BE2C (cell line): ENCODE measurements at regions not wholly inside any gene's neighbourhood (a gene's known extent, or its start where the extent isn't known, plus 50 kb on each side); places are given as distances from the start of the nearest gene placed in this dataset.

ENCODE experiments used
- DNase-seq: peaks from one replicate; pipeline ENCODE4 v3.0.0-alpha.2; 2020
- H3K27me3 ChIP-seq: fragments of 250-450 bp; sonication (Bioruptor Pico); 2 replicates; pipeline ENCODE4 v1.5.1; 2020; ENCODE audit warnings: mild to moderate bottlenecking
- H3K36me3 ChIP-seq: fragments of 250-450 bp; sonication (Bioruptor Pico); 2 replicates; pipeline ENCODE4 v1.5.1; 2020; ENCODE audit warnings: mild to moderate bottlenecking
- H3K4me1 ChIP-seq: fragments of 250-450 bp; sonication (Bioruptor Pico); 2 replicates; pipeline ENCODE4 v1.5.1; 2020
- H3K4me3 ChIP-seq: 2 replicates; pipeline ENCODE4 v1.5.1; 2011; ENCODE audit warnings: low read depth, low read length
- H3K9me3 ChIP-seq: fragments of 250-450 bp; sonication (Bioruptor Pico); 2 replicates; pipeline ENCODE4 v1.5.1; 2020
- TF ChIP-seq, protein P1 (sequence below): IDR thresholded peaks from 2 replicates; pipeline ENCODE4 v1.5.1; 2012; ENCODE audit warnings: mild to moderate bottlenecking, low read depth, low read length

DNA sequence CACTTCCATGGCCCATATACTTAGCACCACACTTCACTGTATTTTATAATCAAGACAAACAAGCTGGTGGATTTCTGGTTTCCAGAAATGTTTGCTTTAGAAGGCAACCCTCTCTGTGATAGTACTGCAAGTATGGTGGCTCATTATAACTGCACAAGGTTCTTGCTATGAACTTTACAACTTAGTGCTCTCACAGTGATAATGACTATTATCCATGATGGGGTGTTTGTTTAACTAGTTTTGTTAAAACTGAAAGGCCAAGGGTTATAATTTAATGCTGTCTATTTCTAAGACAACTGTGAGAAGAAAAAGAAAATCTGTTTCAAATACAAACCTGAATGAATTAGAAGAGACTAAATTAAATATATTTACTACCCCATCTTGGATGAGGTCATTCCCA, 903.2 kb downstream of the ADGRL2 start:
- H3K9me3 ChIP-seq = no peaks in the 10 kb centered on the region
- no peak for DNase-seq
- H3K4me3 ChIP-seq = no peak overlapping the region
- no peaks in the 10 kb centered on the region for H3K27me3 ChIP-seq
- TF ChIP-seq, protein P1, sequence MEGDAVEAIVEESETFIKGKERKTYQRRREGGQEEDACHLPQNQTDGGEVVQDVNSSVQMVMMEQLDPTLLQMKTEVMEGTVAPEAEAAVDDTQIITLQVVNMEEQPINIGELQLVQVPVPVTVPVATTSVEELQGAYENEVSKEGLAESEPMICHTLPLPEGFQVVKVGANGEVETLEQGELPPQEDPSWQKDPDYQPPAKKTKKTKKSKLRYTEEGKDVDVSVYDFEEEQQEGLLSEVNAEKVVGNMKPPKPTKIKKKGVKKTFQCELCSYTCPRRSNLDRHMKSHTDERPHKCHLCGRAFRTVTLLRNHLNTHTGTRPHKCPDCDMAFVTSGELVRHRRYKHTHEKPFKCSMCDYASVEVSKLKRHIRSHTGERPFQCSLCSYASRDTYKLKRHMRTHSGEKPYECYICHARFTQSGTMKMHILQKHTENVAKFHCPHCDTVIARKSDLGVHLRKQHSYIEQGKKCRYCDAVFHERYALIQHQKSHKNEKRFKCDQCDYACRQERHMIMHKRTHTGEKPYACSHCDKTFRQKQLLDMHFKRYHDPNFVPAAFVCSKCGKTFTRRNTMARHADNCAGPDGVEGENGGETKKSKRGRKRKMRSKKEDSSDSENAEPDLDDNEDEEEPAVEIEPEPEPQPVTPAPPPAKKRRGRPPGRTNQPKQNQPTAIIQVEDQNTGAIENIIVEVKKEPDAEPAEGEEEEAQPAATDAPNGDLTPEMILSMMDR = no peak
- H3K4me1 ChIP-seq = no peaks in the 10 kb centered on the region
- H3K36me3 ChIP-seq = no peaks in the 10 kb centered on the region

DNA sequence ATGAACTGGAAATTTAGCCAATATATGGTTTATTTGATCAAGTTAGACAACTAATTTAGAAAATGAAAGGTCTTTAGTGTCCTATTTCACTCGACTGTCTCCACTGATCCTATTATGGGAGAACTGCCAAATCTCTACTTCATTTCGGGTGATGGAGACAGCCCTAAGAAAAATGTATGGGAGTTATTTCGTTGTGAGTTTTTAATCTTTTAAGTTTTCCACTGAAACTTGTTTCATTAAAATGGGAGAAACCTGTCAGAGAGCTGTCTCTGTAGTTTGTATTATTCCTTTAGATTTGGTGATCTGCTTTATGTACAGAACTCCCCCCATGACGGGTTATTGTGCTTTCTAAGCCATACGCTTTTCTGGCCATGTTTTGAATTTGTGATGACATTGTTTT, 899.7 kb downstream of the ADGRL2 start:
- no peak for DNase-seq
- no peaks in the 10 kb centered on the region for H3K27me3 ChIP-seq
- TF ChIP-seq, protein P1 = no peak

DNA sequence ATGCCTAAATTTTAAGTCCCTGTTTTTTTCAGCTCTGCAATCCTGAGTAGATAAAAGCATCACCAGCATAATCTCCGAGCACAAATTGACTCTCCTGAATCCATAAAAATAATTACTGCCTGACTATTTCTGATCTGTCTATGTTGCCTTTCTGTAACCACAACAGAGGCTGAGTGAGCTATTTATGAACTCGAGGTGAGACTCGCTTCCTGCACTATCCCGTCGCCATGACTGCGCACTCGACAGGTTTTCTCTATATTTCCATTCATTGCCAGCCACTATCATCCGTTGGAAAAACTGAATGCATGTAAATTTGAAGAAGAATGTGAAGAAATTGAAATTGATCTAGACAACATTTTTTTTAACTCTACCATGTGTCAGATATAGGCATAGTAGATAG, 897.2 kb downstream of the ADGRL2 start:
- Histone ChIP-seq H3K36me3 (no peaks in the 10 kb centered on the region), H3K4me3 (no peak overlapping the region), H3K27me3 (no peaks in the 10 kb centered on the region), H3K9me3 (no peaks in the 10 kb centered on the region), H3K4me1 (no peaks in the 10 kb centered on the region)
- TF ChIP-seq, protein P1 = no peak
- no peak for DNase-seq

More for the DNA sequence above, 899.7 kb downstream of the ADGRL2 start:
- H3K36me3 ChIP-seq = no peaks in the 10 kb centered on the region
- no peaks in the 10 kb centered on the region for H3K4me1 ChIP-seq
- no peaks in the 10 kb centered on the region for H3K9me3 ChIP-seq
- no peak overlapping the region for H3K4me3 ChIP-seq

DNA sequence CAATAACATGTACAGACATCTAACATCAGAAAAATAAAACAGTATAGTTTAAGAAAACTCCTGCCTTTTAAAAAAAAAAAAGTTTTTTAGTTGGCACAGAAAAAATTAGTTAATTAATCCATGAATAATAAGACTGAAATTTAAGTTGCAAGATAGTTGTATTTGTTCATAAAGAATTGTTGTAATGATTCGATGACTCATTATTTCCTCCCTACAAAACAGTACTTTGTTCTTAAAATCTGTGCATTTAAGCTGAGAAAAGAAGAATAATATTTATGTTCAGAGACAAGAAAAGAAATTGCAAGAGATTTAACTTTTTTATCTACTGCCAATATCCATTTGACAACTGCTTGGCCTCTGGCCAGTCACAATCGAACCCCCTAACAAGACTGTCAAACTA, 894.7 kb downstream of the ADGRL2 start:
- no peaks in the 10 kb centered on the region for H3K4me1 ChIP-seq
- H3K9me3 ChIP-seq = no peaks in the 10 kb centered on the region
- TF ChIP-seq, protein P1 = no peak
- DNase-seq = no peak
- no peaks in the 10 kb centered on the region for H3K27me3 ChIP-seq
- H3K36me3 ChIP-seq = no peaks in the 10 kb centered on the region
- no peak overlapping the region for H3K4me3 ChIP-seq

DNA sequence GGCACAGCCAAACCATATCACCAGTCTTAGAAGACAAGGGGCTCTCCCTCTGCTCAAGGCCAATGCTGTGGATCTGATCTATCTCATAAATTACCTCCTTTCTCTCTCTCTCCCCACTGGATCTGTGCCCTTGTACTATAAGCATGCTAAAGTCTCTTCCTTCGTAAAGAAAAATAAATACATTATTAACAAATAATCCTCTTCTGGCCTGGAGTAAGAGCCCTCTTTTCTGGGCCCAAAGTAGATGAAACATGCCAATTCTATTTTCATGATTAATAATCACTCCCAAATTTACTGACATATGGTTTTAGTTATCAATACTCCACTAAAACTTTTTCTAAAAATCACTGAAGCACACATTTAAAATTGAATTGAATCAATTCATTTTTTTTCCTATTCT, 889.7 kb downstream of the ADGRL2 start:
- H3K4me3 ChIP-seq = no peak overlapping the region
- no peaks in the 10 kb centered on the region for H3K4me1 ChIP-seq
- H3K27me3 ChIP-seq = no peaks in the 10 kb centered on the region
- no peak for DNase-seq
- TF ChIP-seq, protein P1 = no peak
- H3K36me3 ChIP-seq = no peaks in the 10 kb centered on the region
- H3K9me3 ChIP-seq = no peaks in the 10 kb centered on the region

DNA sequence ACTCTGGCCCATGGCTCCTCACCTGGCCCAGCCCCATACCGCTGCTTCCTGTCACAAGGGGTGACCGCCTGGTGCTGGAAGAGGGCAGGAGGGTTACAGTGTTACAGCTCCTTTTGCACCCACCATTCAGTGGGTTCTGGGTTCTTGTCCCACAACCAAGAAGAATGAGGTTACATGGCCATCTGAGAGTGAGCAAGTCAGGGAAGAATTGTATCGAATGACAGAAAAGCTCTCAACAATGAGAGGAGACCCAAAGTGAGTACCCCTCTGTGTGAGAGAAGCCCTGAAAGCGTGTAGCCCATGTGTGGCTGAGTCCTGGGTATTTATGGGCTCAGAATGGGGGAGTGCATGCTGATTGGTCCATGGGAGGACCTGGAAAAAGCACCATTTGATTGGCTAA, 888.5 kb downstream of the ADGRL2 start:
- H3K4me3 ChIP-seq = no peak overlapping the region
- H3K27me3 ChIP-seq = no peaks in the 10 kb centered on the region
- TF ChIP-seq, protein P1 = no peak
- no peaks in the 10 kb centered on the region for H3K4me1 ChIP-seq
- no peaks in the 10 kb centered on the region for H3K36me3 ChIP-seq
- DNase-seq = no peak
- H3K9me3 ChIP-seq = no peaks in the 10 kb centered on the region
